Fibroblast of mammary gland (primary cell): ENCODE measurements at regions not wholly inside any gene's neighbourhood (a gene's known extent, or its start where the extent isn't known, plus 50 kb on each side); places are given as distances from the start of the nearest gene placed in this dataset.

Experiments used
- DNase-seq: peaks from one replicate; pipeline ENCODE4 v3.0.0-alpha.2; 2010; ENCODE audit warnings: low read depth
- H3K4me3 ChIP-seq: 2 replicates; pipeline ENCODE4 v1.5.1; 2011; ENCODE audit warnings: low read depth, mild to moderate bottlenecking, low read length, moderate library complexity; ENCODE audit not compliant: control insufficient read depth
- TF ChIP-seq, protein P1 (sequence below): conservative IDR thresholded peaks from 2 replicates; pipeline ENCODE4 v1.5.1; 2011; ENCODE audit warnings: low read depth, low read length, inconsistent platforms; ENCODE audit not compliant: control insufficient read depth, insufficient read depth

DNA sequence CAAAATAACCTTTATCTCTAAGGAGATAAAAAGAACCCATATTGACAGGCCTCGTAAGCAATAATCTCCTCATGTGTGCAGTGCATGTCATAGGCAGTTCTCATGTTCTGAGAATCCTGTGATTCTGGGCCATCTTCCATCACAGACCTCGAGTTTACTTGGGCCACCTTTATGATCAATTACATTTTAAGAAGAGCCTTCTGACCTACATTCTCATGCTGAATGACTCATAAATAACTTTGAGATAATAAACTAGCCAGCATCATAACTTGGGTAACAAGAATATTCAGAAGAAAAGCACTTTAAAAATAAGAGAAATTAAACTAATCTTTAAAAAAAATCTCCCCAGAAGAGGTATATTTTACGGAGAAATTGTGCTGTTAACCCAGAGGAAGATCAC is 310.7 kb upstream of the ZNF717 start:
- no peak overlapping the region for H3K4me3 ChIP-seq
- DNase-seq = peak; percentile 13
- TF ChIP-seq, protein P1, sequence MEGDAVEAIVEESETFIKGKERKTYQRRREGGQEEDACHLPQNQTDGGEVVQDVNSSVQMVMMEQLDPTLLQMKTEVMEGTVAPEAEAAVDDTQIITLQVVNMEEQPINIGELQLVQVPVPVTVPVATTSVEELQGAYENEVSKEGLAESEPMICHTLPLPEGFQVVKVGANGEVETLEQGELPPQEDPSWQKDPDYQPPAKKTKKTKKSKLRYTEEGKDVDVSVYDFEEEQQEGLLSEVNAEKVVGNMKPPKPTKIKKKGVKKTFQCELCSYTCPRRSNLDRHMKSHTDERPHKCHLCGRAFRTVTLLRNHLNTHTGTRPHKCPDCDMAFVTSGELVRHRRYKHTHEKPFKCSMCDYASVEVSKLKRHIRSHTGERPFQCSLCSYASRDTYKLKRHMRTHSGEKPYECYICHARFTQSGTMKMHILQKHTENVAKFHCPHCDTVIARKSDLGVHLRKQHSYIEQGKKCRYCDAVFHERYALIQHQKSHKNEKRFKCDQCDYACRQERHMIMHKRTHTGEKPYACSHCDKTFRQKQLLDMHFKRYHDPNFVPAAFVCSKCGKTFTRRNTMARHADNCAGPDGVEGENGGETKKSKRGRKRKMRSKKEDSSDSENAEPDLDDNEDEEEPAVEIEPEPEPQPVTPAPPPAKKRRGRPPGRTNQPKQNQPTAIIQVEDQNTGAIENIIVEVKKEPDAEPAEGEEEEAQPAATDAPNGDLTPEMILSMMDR = no peak

DNA sequence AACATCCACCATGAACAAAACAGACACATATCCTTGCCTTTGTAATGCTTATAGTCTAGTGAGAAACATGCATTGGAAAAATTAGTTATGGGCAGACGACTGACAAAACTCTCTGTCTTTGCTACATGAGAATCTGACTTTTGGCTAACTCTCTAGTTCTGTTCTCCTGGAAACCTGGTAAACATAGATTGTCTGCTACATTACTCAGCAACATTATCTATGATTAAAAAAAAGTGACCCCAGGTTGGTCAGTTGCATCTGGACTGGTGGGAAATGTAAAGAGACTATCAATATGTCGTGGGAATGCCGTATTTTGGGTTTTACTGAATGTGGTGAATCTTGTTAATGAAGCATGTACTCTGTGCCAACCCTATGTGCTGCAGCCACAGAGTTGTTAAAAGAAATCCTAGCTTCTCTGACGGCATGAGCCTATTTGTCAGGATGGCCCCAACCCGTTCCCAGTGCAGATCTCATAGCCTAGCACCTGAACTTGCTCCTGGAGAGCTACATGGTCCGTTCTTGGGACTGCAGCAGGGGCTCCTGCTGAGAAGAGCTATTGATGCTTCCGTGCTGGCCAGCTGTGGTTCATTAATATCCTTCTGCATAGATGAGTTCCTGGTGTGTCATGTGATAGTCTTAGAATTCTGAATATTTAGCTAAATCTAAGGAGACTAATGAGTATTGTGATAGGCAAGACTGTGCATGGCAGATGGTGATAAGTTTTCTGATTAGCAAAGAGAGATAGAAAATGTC is 311.7 kb upstream of the ZNF717 start:
- peak; percentile 1 for DNase-seq
- TF ChIP-seq, protein P1 = no peak
- H3K4me3 ChIP-seq = no peak overlapping the region

DNA sequence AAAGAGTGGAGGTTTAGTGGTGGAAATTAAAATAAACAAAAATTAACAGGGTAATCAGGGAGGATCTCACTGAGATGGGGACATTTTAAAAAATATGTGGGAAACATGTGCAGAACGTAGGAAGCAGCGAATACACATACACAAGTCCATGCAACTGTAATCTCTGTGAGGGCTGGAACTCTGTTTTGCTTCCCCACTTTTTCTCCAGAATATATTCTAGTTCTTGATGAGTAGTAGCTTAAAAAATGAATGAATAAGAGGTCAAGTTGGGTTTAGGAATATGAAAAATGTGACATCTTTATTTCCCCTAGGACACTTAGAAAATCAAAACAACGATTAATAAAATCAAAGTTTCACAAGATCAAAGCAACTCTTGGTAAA is 312.2 kb upstream of the ZNF717 start:
- H3K4me3 ChIP-seq = no peak overlapping the region
- TF ChIP-seq, protein P1 = no peak
- no peak for DNase-seq

DNA sequence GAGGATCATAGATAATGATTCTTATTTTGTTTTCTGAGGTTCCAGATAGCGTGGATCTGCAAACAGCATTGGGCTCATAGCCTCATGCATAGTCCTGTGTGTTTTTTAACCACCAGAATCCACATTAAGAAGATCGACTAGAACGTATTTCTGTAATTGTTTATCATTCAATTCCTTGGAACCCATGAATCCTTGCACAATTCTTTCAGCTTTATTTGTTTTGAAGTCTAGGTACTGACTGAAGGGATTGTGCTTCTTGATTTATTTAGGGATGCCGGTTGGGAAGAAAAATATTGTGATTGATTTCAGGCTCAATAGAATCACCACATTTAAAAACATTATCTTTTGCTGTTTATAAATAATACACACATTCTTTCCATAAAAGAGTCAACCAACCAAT is 314.6 kb upstream of the ZNF717 start:
- H3K4me3 ChIP-seq = no peak overlapping the region
- TF ChIP-seq, protein P1 = no peak
- no peak for DNase-seq

DNA sequence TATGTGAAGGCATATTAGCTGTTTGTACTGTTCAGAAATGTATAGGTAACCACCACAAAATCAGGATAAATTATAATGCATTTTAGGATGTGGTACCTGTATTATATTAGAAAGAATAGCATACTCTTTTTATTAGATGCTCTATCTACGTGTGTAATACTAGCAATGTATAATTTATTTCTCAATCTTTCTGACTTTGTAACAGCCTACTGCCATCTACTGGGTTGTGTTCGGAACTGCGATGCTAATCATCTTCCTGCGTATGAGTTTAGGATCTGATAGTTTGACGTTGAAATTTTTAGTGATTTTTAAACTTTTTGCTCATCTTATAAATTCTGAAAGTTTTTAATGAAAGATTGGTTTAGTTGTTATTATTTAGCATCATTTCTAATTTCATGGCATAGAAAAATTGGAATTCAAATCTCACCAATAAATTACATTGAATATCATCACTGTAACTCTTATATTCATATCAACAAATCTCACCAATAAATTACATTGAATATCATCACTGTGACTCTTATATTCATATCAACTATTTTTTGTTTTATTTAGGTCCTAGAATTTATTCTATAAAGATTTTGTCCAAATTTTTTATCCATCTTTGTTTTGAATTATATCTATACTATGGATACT is 322.7 kb upstream of the ZNF717 start:
- peak; percentile 54 for DNase-seq
- TF ChIP-seq, protein P1 = peak; percentile 83
- H3K4me3 ChIP-seq = no peak overlapping the region

DNA sequence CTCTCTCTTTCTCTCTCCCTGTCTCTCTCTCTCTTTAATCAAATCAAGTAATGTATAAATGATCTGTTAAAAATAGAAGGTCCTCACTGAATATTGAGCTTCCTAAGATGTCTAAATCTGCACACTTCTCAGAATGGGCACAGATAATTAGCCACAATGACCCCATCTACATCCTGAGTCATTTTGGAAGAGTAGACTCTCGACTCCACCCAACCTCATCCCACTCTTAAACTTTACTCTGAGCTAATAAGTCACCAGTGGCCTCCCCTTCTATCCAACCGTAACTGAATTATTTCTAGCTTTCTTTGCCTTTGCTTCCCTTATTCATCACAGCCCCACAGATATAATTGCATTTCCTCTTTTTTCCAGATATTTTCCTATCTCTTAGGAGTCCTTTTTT is 326.5 kb upstream of the ZNF717 start:
- DNase-seq = no peak
- no peak overlapping the region for H3K4me3 ChIP-seq
- TF ChIP-seq, protein P1 = no peak
